NCI-H748 treated with DMSO at 0.1 percent for 48 hours (cell line): ENCODE measurements at regions not wholly inside any gene's neighbourhood (a gene's known extent, or its start where the extent isn't known, plus 50 kb on each side); places are given as distances from the start of the nearest gene placed in this dataset.
"Not testable (repeated sequence)": the region's sequence is repeated elsewhere in the genome, so short reads cannot be mapped to it uniquely, and the experiment has no call there.

ENCODE experiments used
- DNase-seq: peaks from one replicate; lab custom pipeline; 2025; lab: John Stamatoyannopoulos, UW

DNA sequence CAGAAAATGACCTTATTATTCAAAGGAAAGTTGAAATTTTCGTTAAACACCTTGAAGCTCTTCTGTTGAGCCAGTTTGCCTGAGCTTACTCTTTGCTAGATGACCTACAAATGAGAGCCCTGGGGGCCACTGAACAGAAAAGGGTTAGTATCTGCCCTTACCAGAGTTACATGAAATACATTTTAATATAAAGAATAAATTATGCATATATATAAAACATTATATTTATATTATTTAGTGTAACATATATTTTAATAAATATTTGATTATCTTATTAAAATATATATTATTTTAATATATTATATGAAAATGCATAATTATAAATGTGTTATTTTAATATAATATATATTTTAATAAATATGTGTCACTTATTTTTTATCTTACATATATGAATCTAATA is 628.4 kb upstream of the TPK1 start:
- no peak for DNase-seq

DNA sequence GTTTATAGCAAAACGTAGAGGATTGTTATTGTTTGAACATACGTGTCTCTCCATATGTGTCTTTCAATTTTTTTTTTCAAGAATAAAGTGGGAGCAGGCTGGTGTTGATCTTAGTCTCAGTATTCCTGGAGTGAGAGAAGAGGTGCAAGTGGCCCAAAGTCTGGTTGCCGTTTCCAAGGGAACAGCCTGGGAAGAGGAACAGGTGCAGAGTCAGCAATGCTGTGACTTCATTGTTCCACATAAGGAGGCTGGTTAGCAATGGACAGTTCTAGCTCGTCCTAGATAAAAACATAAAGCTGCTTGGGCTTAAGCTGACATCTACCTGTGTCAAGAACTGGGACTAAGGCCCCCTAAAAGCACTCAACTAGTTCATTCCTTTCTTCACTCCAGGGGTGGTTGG is 626.6 kb upstream of the TPK1 start:
- DNase-seq, result no peak

GRCh38 chr7:145434811-145435210 is 599.0 kb upstream of the TPK1 start:
- no peak for DNase-seq

DNA sequence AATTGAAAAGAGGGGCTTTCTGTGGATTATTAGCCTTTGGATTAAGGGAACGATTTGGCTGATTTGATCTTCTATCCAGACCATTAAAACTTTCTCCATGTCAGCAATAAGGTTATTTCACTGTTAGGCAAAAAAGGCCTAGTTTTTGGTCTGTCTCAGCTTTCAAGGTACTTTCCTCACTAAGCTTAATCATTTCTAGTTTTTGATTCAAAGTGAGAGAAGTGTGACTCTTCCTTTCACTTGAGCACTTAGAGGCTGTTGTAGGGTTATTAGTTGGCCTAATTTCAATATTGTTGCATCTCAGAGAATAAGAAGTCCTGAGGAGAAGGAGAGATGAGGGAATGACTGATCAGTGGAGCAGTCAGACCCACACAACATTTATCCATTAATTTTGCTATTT is 596.0 kb upstream of the TPK1 start:
- no peak for DNase-seq

DNA sequence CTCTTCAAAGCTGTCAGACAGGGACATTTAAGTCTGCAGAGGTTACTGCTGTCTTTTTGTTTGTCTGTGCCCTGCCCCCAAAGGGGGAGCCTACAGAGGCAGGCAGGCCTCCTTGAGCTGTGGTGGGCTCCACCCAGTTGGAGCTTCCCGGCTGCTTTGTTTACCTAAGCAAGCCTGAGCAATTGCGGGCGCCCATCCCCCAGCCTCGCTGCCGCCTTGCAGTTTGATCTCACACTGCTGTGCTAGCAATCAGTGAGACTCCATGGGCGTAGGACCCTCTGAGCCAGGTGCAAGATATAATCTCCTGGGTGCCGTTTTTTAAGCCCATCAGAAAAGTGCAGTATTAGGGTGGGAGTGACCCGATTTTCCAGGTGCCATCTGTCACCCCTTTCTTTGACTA is 582.6 kb upstream of the TPK1 start:
- DNase-seq, result not testable (repeated sequence)

DNA sequence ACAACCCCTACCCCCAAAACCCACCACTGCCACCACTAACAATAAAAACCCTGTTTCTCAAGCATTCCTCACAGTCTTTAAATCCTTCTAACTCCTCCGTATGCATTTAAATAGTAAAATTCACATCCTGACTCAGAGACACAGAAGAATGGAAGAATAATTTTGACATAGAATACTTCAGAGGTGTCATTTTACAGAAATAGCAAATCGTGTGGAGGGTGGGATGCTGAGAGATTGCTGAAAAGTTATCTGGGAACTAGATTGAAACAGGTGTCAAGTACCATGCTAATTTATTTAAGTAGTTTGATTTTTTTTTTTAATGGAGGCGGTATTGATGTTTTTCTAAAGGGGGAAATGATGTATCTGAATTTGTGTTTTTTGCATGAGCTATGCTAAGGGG is 575.2 kb upstream of the TPK1 start:
- no peak for DNase-seq

DNA sequence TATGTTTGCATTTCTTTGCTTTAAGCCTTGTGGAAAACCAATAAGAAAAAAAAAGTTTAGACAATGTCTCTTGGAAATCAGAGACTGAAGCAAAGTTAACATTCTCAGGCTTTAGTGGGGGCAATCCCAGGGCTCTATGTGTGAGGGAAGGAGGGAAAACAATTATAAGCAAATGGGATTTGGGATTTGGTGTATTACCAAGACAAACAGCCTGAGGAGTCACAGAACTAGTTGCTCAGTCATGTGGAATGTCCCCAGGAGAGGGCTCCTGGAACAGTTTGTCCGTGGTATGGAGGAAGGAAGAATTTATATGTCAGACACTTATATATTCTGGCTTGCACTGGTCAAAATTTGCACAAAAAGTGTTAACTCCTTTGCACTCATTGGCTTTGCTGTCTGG is 562.9 kb upstream of the TPK1 start:
- no peak for DNase-seq

- DNase-seq, result no peak
Measured at GRCh38 chr7:145394126-145394525, 558.3 kb upstream of the TPK1 start.

DNA sequence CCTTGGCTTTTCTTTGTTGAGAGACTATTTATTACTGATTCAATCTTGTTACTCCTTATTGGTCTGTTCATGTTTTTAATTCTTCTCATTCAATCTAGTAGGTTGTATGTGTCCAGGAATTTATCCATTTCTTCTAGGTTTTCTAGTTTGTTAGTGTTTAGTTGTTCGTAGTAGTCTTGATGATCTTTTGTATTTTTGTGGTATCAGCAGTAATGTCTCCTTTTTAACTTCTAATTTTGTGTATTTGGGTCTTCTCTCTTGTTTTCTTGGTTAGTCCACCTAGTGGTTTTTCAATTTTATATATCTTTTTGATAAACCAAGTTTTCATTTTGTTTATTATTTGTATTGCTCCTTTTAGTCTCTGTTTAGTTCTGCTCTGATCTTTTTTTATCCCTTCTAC is 546.9 kb upstream of the TPK1 start:
- DNase-seq, result no peak

DNA sequence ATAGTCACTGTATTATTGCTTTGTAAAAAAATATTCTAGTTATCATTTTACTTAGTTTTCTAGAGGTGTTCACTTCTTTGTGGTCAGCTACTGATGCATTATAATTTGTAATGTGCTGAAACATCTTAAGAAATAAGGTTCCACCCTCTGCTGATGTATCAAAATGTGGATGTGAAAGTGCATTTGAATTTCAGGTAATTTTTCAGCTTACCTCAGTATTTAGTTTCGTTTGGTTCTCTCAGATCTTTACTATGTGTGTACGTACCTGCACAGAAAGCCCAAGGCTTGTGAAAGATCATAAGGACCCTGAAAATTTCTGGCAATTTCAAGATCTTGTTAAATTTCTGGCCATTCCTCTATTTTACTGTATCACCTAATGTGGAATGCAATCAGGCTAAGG is 542.3 kb upstream of the TPK1 start:
- DNase-seq, result no peak

GRCh38 chr7:145360511-145361100 is 524.8 kb upstream of the TPK1 start:
- DNase-seq, result no peak

DNA sequence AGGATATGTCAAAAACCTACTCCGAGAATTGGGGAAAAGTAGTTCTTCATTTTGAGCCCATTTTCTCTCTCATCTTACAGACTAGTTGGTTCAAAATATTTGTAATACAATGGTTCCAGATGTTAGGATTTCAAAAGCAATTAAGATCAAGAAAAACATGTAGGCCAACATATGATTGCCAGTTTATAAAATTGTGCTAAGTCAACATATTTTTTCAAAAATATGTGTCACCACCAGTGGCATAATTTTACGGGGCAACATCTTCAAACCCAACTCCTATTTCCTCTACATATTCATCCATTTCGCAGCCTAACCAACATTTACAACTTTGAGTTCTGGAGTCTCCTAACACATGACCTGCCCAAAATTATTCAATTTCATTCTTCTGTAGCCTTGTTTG is 514.5 kb upstream of the TPK1 start:
- DNase-seq, result no peak

GRCh38 chr7:145349452-145349851 is 513.6 kb upstream of the TPK1 start:
- not testable (repeated sequence) for DNase-seq

GRCh38 chr7:145347271-145347670 is 511.4 kb upstream of the TPK1 start:
- no peak for DNase-seq

GRCh38 chr7:145339319-145339718 is 503.5 kb upstream of the TPK1 start:
- DNase-seq, result no peak

GRCh38 chr7:145331522-145331921 is 495.7 kb upstream of the TPK1 start:
- no peak for DNase-seq

DNA sequence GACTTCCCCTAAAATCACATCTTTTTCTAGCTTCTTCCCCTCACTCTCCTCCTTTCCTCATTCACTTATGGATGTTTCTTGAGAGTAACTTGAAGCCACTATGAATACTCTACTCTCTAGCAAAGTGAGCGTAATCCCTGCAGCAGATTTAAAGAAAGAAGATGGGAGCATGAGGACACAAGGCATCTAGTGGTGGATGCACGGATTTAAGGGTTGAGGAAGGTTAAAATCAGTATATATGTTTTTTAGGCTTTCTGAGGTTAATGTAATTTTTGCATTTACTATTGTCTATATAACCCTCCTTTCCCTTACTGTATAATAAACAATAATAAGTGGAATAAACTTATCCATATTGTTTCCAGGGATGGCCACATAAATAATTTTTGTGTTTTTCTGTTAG is 495.2 kb upstream of the TPK1 start:
- DNase-seq, result no peak

DNA sequence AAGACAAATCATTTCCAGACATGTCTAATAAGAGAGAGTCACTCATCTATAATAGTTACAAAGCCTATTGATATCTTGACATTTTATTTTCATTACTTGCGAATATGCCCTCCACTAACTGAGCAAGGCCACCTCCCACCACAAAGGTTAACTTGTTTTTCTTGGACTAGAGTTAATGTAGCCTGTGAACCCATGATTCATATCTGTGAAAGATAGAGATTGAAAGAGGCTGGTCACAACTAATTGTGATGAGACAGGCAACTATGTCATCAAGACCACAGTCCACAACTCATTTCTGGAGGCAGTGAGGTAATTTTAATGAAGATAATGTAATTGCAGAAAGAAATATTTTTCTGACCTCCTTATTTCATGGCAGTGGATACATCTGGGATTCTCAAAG is 491.8 kb upstream of the TPK1 start:
- no peak for DNase-seq

DNA sequence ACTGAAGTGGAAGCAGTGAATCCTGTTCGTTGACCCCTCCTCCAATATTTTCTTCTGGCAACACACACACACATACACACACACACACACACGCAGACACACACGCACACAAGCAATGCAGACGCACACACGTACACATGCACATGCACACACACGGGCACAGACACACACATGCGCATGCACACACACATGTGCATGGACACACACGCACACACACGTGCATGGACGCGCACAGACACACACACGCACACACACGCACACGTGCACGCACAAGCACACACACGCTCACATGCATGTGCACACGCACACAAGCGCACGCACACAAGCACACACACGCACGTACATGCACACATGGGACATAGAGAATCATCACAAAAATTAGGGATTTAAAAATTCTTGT is 488.2 kb upstream of the TPK1 start:
- no peak for DNase-seq

DNA sequence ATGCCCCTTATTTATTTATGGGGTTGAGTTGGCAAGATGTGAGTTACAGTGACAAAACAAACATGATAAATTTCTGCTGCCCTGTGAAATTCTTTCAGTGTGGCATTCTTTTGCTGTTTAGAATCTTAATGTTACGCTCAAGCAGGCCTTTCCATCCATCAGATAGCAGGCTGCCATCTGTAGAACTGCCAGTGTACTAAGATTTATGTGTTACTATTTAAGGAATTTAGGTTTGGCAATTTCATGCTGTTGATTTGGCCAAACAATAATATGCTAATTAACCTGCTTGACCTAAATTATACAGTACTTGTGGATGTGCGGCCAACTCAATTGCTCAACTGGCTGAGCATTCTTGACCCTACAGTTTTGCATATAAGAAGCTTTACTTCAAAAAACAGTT is 477.7 kb upstream of the TPK1 start:
- no peak for DNase-seq

- DNase-seq, result no peak
Measured at GRCh38 chr7:145293754-145294153, 457.9 kb upstream of the TPK1 start.

GRCh38 chr7:145293228-145293701 is 457.4 kb upstream of the TPK1 start:
- DNase-seq, result no peak

- no peak for DNase-seq
Measured at GRCh38 chr7:145289384-145289783, 453.5 kb upstream of the TPK1 start.

GRCh38 chr7:145276118-145276517 is 440.3 kb upstream of the TPK1 start:
- no peak for DNase-seq
